GM23248 (cell line): ENCODE measurements at regions not wholly inside any gene's neighbourhood (a gene's known extent, or its start where the extent isn't known, plus 50 kb on each side); places are given as distances from the start of the nearest gene placed in this dataset.

Source experiments
- EZH2 ChIP-seq: fragments of 200-600 bp; sonication (generic); IDR thresholded peaks from 2 replicates; pipeline ENCODE4 v1.6.1; 2018; ENCODE audit warnings: antibody characterized with exemption, mild to moderate bottlenecking; ENCODE audit not compliant: insufficient read depth, poor library complexity, severe bottlenecking
- EZH2phosphoT487 ChIP-seq: fragments of 200-600 bp; sonication (generic); IDR thresholded peaks from 2 replicates; pipeline ENCODE4 v1.6.1; 2018; ENCODE audit warnings: antibody characterized with exemption, moderate library complexity, mild to moderate bottlenecking, low read depth; ENCODE audit not compliant: insufficient read depth

DNA sequence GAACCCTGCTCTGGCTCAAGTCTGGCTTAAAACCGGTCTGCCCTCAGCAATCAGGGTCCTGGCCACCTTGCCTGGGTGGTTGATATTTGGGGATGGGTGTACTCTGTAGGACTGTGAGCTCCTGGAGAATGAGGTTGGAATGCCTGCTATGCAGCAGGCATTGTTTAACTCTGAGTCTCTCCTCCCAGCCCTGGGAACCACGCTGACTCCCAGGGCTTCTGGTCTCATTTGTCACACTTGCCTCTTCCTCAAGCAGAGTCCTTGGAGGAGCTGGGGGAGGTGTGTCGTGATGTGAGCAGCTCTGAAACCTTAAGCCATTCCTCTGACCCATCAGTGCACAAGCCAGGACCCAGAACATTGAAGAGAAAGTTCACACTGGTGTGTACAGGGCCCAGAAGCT, 340.1 kb downstream of the MN1 start:
- TF ChIP-seq EZH2 = no peak
- no peak for TF ChIP-seq EZH2phosphoT487
